Astrocyte of the cerebellum (primary cell): ENCODE measurements at regions not wholly inside any gene's neighbourhood (a gene's known extent, or its start where the extent isn't known, plus 50 kb on each side); places are given as distances from the start of the nearest gene placed in this dataset.

Experiments
- DNase-seq: peaks from one replicate; pipeline ENCODE4 v3.0.0-alpha.2; 2011; ENCODE audit warnings: low read depth
- H3K4me3 ChIP-seq: 2 replicates; pipeline ENCODE4 v1.5.1; 2011; ENCODE audit warnings: mild to moderate bottlenecking, low read depth, low read length, moderate library complexity
- CTCF ChIP-seq: IDR thresholded peaks from 2 replicates; pipeline ENCODE4 v1.5.1; 2012; ENCODE audit warnings: low read length, low read depth, moderate library complexity, mild to moderate bottlenecking; ENCODE audit errors: missing control alignments
- in situ Hi-C: cut with HindIII; loops from 2 replicates; pipeline ENCODE4 v1.10.0; 2017; ENCODE audit warnings: low sequenced_read_pairs

GRCh38 chr10:129046065-129046681 lies 420.9 kb upstream of the MGMT start:
- no peak for DNase-seq
- TF ChIP-seq CTCF = no peak

GRCh38 chr10:129046962-129047361 lies 420.1 kb upstream of the MGMT start:
- no peak for DNase-seq
- no peak for TF ChIP-seq CTCF
- H3K4me3 ChIP-seq = no peak overlapping the region
- in situ Hi-C loops = no loop called here

More at GRCh38 chr10:129046065-129046681, 420.9 kb upstream of the MGMT start:
- in situ Hi-C loops = no loop called here
- H3K4me3 ChIP-seq = no peak overlapping the region

- in situ Hi-C loops = no loop called here
- no peak for DNase-seq
- H3K4me3 ChIP-seq = no peak overlapping the region
- TF ChIP-seq CTCF = no peak
Observed at GRCh38 chr10:129047600-129047999, 419.4 kb upstream of the MGMT start.

- DNase-seq = no peak
- no peak for TF ChIP-seq CTCF
- no peak overlapping the region for H3K4me3 ChIP-seq
- in situ Hi-C loops = no loop called here
Observed at GRCh38 chr10:129048513-129048912, 418.5 kb upstream of the MGMT start.

GRCh38 chr10:129049501-129049900 lies 417.5 kb upstream of the MGMT start:
- in situ Hi-C loops = no loop called here
- no peak for DNase-seq
- TF ChIP-seq CTCF = no peak
- no peak overlapping the region for H3K4me3 ChIP-seq

- no peak overlapping the region for H3K4me3 ChIP-seq
- TF ChIP-seq CTCF = no peak
- no peak for DNase-seq
- in situ Hi-C loops = no loop called here
Observed at GRCh38 chr10:129055225-129055624, 411.8 kb upstream of the MGMT start.
